ENCODE measurements at regions not wholly inside any gene's neighbourhood (a gene's known extent, or its start where the extent isn't known, plus 50 kb on each side); places are given as distances from the start of the nearest gene placed in this dataset.
A peak's percentile ranks its signal among the peaks of the same experiment; 100 is the strongest.

DNA sequence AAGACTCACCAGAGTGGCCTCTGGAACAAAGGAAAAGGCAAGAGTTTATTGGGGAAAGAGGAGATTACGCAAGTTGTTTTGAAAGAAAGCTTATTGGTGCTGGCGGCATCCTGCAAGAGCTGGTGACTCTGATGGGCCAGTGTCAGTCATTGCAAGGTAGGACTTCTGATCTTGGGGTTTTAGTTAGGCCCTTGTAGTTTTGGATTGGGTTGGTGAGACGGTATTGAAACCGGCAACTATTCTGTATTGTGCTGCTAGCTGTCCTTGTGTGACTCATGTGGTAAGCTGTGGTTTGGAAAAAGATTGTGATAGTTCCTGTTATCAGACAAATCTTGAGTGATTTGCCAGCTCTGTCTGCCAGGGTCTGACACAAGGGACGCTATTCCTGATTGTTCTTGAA is 159.1 kb upstream of the PIEZO2 start:
- Mint-ChIP-seq H3K36me3 (ENCODE audit: low read depth) (no peaks in the 10 kb centered on the region), H3K27ac (no peak overlapping the region; the same call in 1 of the 2 replicates), H3K9me3 (no peaks in the 10 kb centered on the region), H3K4me3 (peak overlapping the region; percentile 7; the same call in 1 of the 2 replicates), H3K27me3 (ENCODE audit: insufficient read depth) (peaks cover 2% of the 10 kb centered on the region), H3K4me1 (ENCODE audit: low read depth) (peaks cover 12% of the 10 kb centered on the region)
- TF ChIP-seq, protein P1, sequence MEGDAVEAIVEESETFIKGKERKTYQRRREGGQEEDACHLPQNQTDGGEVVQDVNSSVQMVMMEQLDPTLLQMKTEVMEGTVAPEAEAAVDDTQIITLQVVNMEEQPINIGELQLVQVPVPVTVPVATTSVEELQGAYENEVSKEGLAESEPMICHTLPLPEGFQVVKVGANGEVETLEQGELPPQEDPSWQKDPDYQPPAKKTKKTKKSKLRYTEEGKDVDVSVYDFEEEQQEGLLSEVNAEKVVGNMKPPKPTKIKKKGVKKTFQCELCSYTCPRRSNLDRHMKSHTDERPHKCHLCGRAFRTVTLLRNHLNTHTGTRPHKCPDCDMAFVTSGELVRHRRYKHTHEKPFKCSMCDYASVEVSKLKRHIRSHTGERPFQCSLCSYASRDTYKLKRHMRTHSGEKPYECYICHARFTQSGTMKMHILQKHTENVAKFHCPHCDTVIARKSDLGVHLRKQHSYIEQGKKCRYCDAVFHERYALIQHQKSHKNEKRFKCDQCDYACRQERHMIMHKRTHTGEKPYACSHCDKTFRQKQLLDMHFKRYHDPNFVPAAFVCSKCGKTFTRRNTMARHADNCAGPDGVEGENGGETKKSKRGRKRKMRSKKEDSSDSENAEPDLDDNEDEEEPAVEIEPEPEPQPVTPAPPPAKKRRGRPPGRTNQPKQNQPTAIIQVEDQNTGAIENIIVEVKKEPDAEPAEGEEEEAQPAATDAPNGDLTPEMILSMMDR (IDR thresholded peaks at IDR 0.05), result no peak
- peak; percentile 32 for DNase-seq

DNA sequence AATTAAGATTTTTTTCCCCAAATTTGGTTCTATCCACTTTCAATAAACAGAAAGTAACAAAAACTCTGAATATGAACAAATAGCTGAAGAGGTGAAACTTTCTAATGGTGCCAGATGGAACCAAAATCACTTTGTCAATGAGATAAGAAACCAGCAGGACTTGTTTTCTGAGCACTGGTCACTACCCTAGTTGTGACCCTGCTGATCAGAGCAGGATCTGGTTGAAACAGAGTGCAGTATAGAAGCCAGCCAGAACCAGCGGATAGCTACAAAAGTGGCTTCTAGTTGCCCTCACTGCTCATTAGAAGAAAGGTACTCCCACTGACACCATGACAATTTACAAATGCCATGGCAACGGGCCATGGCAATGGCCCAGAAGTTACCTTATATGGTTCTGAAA is 158.3 kb upstream of the PIEZO2 start:
- Mint-ChIP-seq H3K9me3 (no peaks in the 10 kb centered on the region), H3K27ac (no peak overlapping the region), H3K36me3 (ENCODE audit: low read depth) (no peaks in the 10 kb centered on the region), H3K4me1 (ENCODE audit: low read depth) (peaks cover 12% of the 10 kb centered on the region), H3K4me3 (no peak overlapping the region), H3K27me3 (ENCODE audit: insufficient read depth) (peaks cover 2% of the 10 kb centered on the region; the same call in 1 of the 2 replicates)
- no peak for DNase-seq
- TF ChIP-seq, protein P1 (IDR thresholded peaks at IDR 0.05), result no peak

DNA sequence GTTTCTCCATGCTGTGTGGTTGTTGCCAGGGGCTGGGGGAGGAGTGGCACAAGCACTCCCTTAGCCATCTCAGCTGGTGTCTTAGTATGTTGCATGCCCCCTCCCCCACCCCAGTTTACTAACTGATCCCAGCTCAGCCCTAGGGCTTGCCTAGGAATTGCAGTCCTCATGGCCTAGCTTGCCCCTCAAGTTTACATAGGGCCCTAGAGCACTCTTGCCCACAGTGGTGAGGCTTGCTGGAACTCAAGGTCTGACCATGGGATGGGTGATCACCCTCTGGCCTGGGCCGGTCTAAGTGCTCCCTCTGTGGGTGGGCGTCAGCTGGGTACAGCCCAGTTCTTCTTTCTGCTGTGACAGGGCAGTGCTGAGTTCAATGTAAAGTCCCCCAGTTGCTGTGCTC is 156.1 kb upstream of the PIEZO2 start:
- Mint-ChIP-seq H3K27ac (no peak overlapping the region), H3K4me1 (ENCODE audit: low read depth) (peaks cover 12% of the 10 kb centered on the region), H3K27me3 (ENCODE audit: insufficient read depth) (peaks cover 2% of the 10 kb centered on the region; the same call in 1 of the 2 replicates), H3K4me3 (no peak overlapping the region), H3K9me3 (peaks cover 11% of the 10 kb centered on the region; the same call in 1 of the 2 replicates), H3K36me3 (ENCODE audit: low read depth) (no peaks in the 10 kb centered on the region)
- TF ChIP-seq, protein P1 (IDR thresholded peaks at IDR 0.05), result no peak
- no peak for DNase-seq

DNA sequence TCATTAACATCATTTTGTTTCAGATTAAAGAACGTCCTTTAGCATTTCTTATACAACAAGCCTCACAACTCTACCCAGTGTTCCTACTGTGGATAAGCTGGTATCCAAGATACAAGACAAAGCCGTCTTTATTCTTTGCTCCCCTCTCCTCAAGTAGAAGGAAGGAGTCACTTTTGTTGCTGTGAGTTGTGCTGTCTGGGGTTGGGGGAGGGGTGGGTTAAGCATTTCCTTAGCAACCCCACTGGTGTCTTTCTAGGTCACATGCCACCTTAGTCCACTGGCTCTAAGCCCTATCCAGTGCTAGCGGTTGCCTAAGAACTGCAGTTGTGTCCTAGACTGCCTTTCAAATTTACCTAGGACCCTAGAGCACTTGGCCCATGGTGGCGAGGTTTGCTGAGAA is 155.6 kb upstream of the PIEZO2 start:
- no peak overlapping the region for H3K27ac Mint-ChIP-seq
- peaks cover 11% of the 10 kb centered on the region; the same call in 1 of the 2 replicates for H3K9me3 Mint-ChIP-seq
- H3K4me3 Mint-ChIP-seq, result no peak overlapping the region
- no peak for DNase-seq
- no peaks in the 10 kb centered on the region for H3K36me3 Mint-ChIP-seq (ENCODE audit: low read depth)
- TF ChIP-seq, protein P1 (IDR thresholded peaks at IDR 0.05), result no peak
- peaks cover 2% of the 10 kb centered on the region; the same call in 1 of the 2 replicates for H3K27me3 Mint-ChIP-seq (ENCODE audit: insufficient read depth)
- H3K4me1 Mint-ChIP-seq (ENCODE audit: low read depth), result peaks cover 12% of the 10 kb centered on the region

DNA sequence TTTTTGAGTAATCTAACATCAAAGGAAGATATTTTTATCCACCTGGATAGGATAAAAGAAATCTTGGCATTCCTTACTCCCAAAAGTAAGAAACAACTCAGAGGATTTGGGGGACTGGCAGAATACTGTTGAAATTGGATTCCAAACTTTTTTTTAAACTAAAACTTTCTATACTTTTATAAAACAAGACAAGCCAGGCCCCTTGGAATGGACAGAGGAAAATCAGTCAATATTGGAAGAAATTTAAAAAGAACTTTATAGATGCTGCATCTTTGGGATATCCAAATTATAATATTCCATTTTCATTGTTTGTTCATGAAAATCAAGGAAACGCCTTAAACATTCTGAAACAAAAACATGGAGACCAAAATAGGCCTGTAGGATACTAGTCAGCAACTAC is 147.6 kb upstream of the PIEZO2 start:
- TF ChIP-seq, protein P1 (IDR thresholded peaks at IDR 0.05), result no peak
- Mint-ChIP-seq H3K9me3 (peaks cover 11% of the 10 kb centered on the region; the same call in 1 of the 2 replicates), H3K27ac (no peak overlapping the region), H3K4me3 (no peak overlapping the region), H3K4me1 (ENCODE audit: low read depth) (no peaks in the 10 kb centered on the region), H3K36me3 (ENCODE audit: low read depth) (no peaks in the 10 kb centered on the region), H3K27me3 (ENCODE audit: insufficient read depth) (peaks cover 9% of the 10 kb centered on the region; the same call in 1 of the 2 replicates)
- DNase-seq, result no peak

DNA sequence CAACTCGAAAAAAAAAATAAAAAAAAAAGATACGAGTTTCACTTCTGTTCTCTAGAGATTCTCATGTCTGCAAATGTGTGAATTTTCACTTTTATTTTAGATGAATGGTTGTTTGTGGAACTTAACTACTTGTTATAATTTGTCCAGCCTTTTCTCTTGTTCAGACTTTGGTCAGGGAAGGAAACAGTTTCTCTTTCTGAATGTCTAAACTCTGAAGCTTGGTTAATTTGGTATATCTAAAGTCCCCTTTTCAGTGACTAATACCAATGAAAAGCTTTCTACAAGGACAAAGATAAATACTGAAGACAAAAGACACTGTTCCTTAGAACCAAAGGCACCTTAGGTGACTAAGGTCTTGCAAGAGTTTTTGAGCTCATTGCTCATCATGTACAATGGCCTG is 144.4 kb upstream of the PIEZO2 start:
- no peaks in the 10 kb centered on the region for H3K4me1 Mint-ChIP-seq (ENCODE audit: low read depth)
- H3K36me3 Mint-ChIP-seq (ENCODE audit: low read depth), result no peaks in the 10 kb centered on the region
- H3K4me3 Mint-ChIP-seq, result no peak overlapping the region
- H3K27me3 Mint-ChIP-seq (ENCODE audit: insufficient read depth), result peaks cover 13% of the 10 kb centered on the region
- no peaks in the 10 kb centered on the region for H3K9me3 Mint-ChIP-seq
- H3K27ac Mint-ChIP-seq, result no peak overlapping the region
- DNase-seq, result no peak
- TF ChIP-seq, protein P1 (IDR thresholded peaks at IDR 0.05), result no peak

Measured in HFFc6 (cell line).